ENCODE measurements at regions not wholly inside any gene's neighbourhood (a gene's known extent, or its start where the extent isn't known, plus 50 kb on each side); places are given as distances from the start of the nearest gene placed in this dataset.
A peak's percentile ranks its signal among the peaks of the same experiment; 100 is the strongest.
"Not testable (repeated sequence)": the region's sequence is repeated elsewhere in the genome, so short reads cannot be mapped to it uniquely, and the experiment has no call there.

- peaks cover 42% of the 10 kb centered on the region for H3K27me3 Mint-ChIP-seq
- DNase-seq = no peak
- H3K4me1 Mint-ChIP-seq = peaks cover 5% of the 10 kb centered on the region
- peaks cover 1% of the 10 kb centered on the region for H3K36me3 Mint-ChIP-seq (ENCODE audit: low read depth)
- ChIA-PET CTCF (interaction anchor here (0.8 kb wide), 1 partner anchor 11 kb away, joined by 3 read pairs; no protein-coding TSS in a partner anchor), POLR2A (interaction anchor here (0.6 kb wide), 1 partner anchor 126 kb away, joined by 4 read pairs; no protein-coding TSS in a partner anchor)
- H3K4me3 Mint-ChIP-seq = no peak overlapping the region
- no peaks in the 10 kb centered on the region for H3K9me3 Mint-ChIP-seq
- H3K27ac Mint-ChIP-seq = no peak overlapping the region
These were observed 81.5 kb upstream of the RHOU start for GRCh38 chr1:228653748-228654147.

GRCh38 chr1:228655796-228656394 lies 79.4 kb upstream of the RHOU start:
- Mint-ChIP-seq H3K4me3 (no peak overlapping the region), H3K36me3 (ENCODE audit: low read depth) (no peaks in the 10 kb centered on the region), H3K9me3 (no peaks in the 10 kb centered on the region), H3K27ac (no peak overlapping the region), H3K27me3 (peaks cover 26% of the 10 kb centered on the region), H3K4me1 (no peaks in the 10 kb centered on the region)
- ChIA-PET POLR2A (no interaction called here), CTCF (no interaction called here)
- DNase-seq = no peak

- H3K27ac Mint-ChIP-seq; H3K36me3 Mint-ChIP-seq (ENCODE audit: low read depth); H3K4me3 Mint-ChIP-seq; H3K9me3 Mint-ChIP-seq; DNase-seq; POLR2A ChIA-PET; H3K4me1 Mint-ChIP-seq: not testable (repeated sequence)
- CTCF ChIA-PET = interaction anchor here (1.0 to 3.7 kb wide), 2 partner anchors 72 to 566 kb away, joined by 3 to 68 read pairs; no protein-coding TSS in a partner anchor
- peaks cover 21% of the 10 kb centered on the region for H3K27me3 Mint-ChIP-seq
These were observed 73.1 kb upstream of the RHOU start for GRCh38 chr1:228662007-228662689.

DNA sequence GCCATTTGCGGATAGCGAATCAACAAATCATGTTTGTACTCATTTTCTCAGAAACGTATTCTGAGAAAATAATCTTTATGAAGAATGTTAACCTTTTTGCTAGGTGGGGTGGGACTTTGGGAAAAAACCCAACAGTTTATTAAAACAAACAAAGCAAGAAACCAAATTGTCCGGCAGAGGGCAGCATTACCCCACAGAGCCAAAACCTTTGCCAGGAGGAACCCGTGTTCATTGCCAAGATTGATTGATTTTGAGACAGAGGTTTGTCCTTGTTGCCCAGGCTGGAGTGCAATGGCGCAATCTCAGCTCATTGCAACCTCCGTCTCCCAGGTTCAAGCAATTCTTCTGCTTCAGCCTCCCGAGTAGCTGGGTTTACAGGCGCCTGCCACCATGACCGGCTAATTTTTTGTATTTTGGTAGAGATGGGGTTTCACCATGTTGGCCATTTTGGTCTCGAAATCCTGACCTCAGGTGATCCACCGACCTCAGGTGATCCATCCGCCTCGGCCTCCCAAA lies 70.8 kb upstream of the RHOU start:
- DNase-seq = peak; percentile 80
- ChIA-PET CTCF (interaction anchor here (0.8 to 3.7 kb wide), 13 partner anchors 11 to 818 kb away, joined by 3 to 68 read pairs (median 4); partner anchors contain the start of gene RHOU), POLR2A (interaction anchor here (0.7 kb wide), 1 partner anchor 589 kb away, joined by 4 read pairs; no protein-coding TSS in a partner anchor)
- Mint-ChIP-seq H3K27me3 (peaks cover 20% of the 10 kb centered on the region), H3K4me1 (no peaks in the 10 kb centered on the region), H3K4me3 (no peak overlapping the region), H3K27ac (no peak overlapping the region), H3K9me3 (no peaks in the 10 kb centered on the region), H3K36me3 (ENCODE audit: low read depth) (no peaks in the 10 kb centered on the region)

GRCh38 chr1:228666686-228667623 lies 68.3 kb upstream of the RHOU start:
- H3K9me3 Mint-ChIP-seq = no peaks in the 10 kb centered on the region
- ChIA-PET POLR2A (no interaction called here), CTCF (interaction anchor here (0.9 to 1.9 kb wide), 4 partner anchors 560 to 816 kb away, joined by 4 to 5 read pairs (median 5); no protein-coding TSS in a partner anchor)
- no peak for DNase-seq
- H3K27me3 Mint-ChIP-seq = peaks cover 7% of the 10 kb centered on the region
- H3K4me1 Mint-ChIP-seq = no peaks in the 10 kb centered on the region
- no peak overlapping the region for H3K4me3 Mint-ChIP-seq
- H3K27ac Mint-ChIP-seq = no peak overlapping the region
- no peaks in the 10 kb centered on the region for H3K36me3 Mint-ChIP-seq (ENCODE audit: low read depth)

DNA sequence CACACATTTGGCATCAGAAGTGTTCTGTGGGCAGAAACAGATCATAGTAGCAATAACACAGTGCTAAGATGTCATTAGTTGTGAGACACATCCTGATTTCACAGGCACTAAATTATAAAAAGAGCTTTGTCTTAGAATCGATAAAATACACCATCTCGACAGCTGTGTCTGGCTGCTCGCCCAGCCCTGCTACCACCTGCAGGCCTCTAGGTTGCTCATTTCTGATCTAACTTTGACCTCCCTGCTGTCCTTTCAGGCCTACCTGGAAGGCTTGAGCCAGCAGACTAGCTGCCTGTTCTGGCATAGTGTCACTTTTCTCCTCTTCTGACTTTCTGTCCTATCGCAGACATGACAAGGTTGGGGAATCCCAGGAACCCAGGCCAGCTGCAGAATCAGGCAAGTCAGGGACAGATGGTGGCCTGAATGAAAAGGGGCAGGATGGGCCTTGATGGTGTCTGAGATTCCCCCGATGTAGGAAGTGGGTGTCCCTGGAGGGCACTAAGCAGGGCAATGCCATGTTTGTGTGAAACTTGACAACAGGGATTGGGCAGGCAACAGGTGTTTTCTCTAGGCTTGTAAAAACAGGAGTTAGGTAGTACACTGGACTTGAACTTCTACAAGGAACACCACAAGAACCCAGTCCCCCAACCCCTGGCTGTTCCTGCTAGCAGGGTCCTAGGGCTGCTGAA lies 66.6 kb upstream of the RHOU start:
- Mint-ChIP-seq H3K4me3 (no peak overlapping the region), H3K27me3 (peaks cover 3% of the 10 kb centered on the region), H3K27ac (no peak overlapping the region), H3K9me3 (no peaks in the 10 kb centered on the region), H3K36me3 (ENCODE audit: low read depth) (no peaks in the 10 kb centered on the region), H3K4me1 (no peaks in the 10 kb centered on the region)
- ChIA-PET POLR2A (no interaction called here), CTCF (interaction anchor here (1.8 to 2.0 kb wide), 2 partner anchors 559 to 590 kb away, joined by 5 to 12 read pairs; no protein-coding TSS in a partner anchor)
- no peak for DNase-seq

DNA sequence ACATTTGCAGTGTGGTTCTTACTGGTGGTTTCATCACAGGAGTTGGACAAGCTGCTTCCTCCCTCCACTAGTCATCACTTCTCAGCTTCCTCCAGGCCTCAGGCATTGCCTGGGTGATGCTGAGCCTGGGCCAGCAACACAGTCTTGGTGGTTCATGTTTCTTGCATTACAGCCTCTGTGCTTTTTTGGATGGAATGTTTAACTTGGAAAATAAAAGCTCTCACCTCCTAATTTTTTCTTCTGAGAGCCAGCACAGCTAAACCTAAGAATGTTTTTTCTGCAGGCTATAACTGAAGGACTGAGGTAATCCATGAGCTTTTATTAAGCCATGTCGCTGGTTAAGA lies 66.1 kb upstream of the RHOU start:
- H3K9me3 Mint-ChIP-seq = no peaks in the 10 kb centered on the region
- H3K4me1 Mint-ChIP-seq = no peaks in the 10 kb centered on the region
- no peak for DNase-seq
- H3K27me3 Mint-ChIP-seq = peaks cover 3% of the 10 kb centered on the region
- CTCF ChIA-PET = interaction anchor here (2.0 kb wide), 1 partner anchor 558 kb away, joined by 12 read pairs; no protein-coding TSS in a partner anchor
- no peak overlapping the region for H3K4me3 Mint-ChIP-seq
- H3K36me3 Mint-ChIP-seq (ENCODE audit: low read depth) = no peaks in the 10 kb centered on the region
- POLR2A ChIA-PET = no interaction called here
- H3K27ac Mint-ChIP-seq = no peak overlapping the region

DNA sequence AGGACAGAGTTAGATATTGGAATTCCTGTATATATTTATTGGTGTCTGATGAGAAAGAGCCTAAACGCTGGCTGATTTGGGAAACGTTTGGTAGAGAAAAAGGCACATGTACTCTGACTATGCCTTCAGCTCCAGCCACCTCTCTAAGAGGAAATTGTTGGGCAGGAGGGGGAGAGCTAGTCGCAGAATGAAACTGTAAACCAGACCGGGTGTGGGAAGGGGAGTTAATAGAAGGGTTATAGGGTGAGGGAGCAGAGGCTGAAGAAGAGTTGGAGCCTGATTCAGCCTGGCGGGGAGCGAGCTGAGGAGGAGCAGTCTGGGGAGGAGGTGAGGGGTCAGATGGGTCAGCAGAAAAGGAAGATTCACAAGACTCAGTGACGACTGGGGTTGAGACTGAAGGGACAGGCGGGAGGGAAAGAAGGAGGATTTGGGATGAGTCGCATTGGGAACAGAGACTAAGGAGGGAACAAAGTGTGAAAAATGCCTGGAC lies 54.2 kb upstream of the RHOU start:
- peaks cover 39% of the 10 kb centered on the region for H3K27me3 Mint-ChIP-seq
- H3K4me1 Mint-ChIP-seq; H3K36me3 Mint-ChIP-seq (ENCODE audit: low read depth); CTCF ChIA-PET; POLR2A ChIA-PET; H3K27ac Mint-ChIP-seq; DNase-seq; H3K9me3 Mint-ChIP-seq: not testable (repeated sequence)
- H3K4me3 Mint-ChIP-seq = peak overlapping the region; percentile 12

DNA sequence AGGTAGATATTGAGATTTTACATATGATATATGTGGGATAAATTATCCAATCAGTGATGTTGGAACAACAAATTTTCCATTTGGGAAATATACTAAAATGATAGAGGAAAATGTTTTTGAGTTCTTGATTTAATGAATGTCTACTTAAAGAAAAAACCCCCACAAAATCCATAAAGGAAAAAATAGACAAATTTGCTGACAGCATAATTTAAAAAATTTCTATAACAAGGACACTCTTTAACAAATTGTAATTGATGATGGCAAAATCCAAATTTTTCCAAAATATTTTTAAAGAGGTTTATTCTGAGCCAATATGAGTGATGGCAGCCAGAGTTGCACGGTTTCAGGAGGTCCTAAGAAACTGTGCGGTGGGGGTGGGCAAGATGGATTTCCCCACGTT lies 51.9 kb upstream of the RHOU start:
- ChIA-PET POLR2A (no interaction called here), CTCF (no interaction called here)
- Mint-ChIP-seq H3K4me3 (no peak overlapping the region), H3K4me1 (peaks cover 1% of the 10 kb centered on the region), H3K36me3 (ENCODE audit: low read depth) (no peaks in the 10 kb centered on the region), H3K27me3 (peaks cover 46% of the 10 kb centered on the region), H3K9me3 (no peaks in the 10 kb centered on the region), H3K27ac (no peak overlapping the region)
- no peak for DNase-seq

DNA sequence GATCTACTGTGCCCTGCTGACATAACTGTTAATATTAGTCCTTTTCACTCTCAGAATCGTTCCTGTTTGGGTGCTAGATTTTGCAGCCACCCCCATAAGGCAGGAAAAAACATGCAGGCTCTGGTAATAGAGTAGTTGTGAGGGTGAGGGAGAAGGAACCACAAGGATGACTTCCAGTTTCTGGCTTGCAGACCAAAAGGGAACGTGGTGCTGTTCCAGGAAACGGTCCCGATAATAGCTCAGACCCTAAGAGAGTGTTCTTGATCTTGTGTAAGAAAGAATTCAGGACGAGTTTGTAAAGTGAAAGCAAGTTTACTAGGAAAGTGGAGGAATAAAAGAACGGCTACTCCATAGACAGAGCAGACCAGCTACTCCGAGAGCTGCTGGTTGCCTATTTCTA lies 50.7 kb upstream of the RHOU start:
- POLR2A ChIA-PET = no interaction called here
- no peak for DNase-seq
- Mint-ChIP-seq H3K36me3 (ENCODE audit: low read depth) (no peaks in the 10 kb centered on the region), H3K9me3 (no peaks in the 10 kb centered on the region), H3K4me3 (no peak overlapping the region), H3K4me1 (peaks cover 1% of the 10 kb centered on the region), H3K27me3 (peaks cover 49% of the 10 kb centered on the region), H3K27ac (no peak overlapping the region)
- CTCF ChIA-PET = no interaction called here

DNA sequence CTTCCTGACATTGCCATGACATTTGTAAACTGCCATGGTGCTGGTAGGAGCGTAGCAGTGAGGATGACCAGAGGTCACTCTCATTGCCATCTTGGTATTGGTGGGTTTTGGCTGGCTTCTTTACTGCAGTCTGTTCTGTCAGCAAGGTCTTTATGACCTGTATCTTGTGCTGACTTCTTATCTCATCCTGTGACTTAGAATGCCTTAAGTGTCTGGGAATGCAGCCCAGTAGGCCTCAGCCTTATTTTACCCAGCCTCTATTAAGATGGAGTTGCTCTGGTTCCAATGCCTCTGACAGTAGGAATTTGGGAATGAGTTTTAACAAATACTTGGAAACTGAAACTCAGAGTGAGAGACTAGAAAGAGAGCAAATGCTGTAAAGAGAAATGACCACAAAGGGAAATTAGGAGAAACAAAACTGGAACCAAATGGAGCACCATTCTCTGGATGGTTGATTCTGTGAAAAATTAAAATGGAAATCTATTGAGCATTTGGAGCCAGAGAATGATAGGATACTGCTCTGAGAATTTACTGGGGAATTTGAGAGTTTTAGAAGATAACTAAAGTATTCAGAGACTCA lies 50.1 kb upstream of the RHOU start:
- H3K4me1 Mint-ChIP-seq = peaks cover 1% of the 10 kb centered on the region
- no peak overlapping the region for H3K27ac Mint-ChIP-seq
- no peak for DNase-seq
- no peaks in the 10 kb centered on the region for H3K9me3 Mint-ChIP-seq
- H3K27me3 Mint-ChIP-seq = peaks cover 48% of the 10 kb centered on the region
- H3K36me3 Mint-ChIP-seq (ENCODE audit: low read depth) = no peaks in the 10 kb centered on the region
- ChIA-PET POLR2A (no interaction called here), CTCF (interaction anchor here (1.0 kb wide), 1 partner anchor 541 kb away, joined by 4 read pairs; no protein-coding TSS in a partner anchor)
- H3K4me3 Mint-ChIP-seq = no peak overlapping the region
